CD4-positive, alpha-beta T cell treated with Interleukin-10 for 1 hour (primary cell): ENCODE measurements at regions not wholly inside any gene's neighbourhood (a gene's known extent, or its start where the extent isn't known, plus 50 kb on each side); places are given as distances from the start of the nearest gene placed in this dataset.
"Not testable (repeated sequence)": the region's sequence is repeated elsewhere in the genome, so short reads cannot be mapped to it uniquely, and the experiment has no call there.

ENCODE experiments used
- DNase-seq: peaks from one replicate; pipeline ENCODE4 v3.0.0-alpha.2; 2020

GRCh38 chr7:73170902-73171301, 85.1 kb upstream of the SPDYE9 start:
- DNase-seq = not testable (repeated sequence)

GRCh38 chr7:73170415-73170814, 84.6 kb upstream of the SPDYE9 start:
- not testable (repeated sequence) for DNase-seq

GRCh38 chr7:73166152-73166551, 80.3 kb upstream of the SPDYE9 start:
- DNase-seq = not testable (repeated sequence)

DNA sequence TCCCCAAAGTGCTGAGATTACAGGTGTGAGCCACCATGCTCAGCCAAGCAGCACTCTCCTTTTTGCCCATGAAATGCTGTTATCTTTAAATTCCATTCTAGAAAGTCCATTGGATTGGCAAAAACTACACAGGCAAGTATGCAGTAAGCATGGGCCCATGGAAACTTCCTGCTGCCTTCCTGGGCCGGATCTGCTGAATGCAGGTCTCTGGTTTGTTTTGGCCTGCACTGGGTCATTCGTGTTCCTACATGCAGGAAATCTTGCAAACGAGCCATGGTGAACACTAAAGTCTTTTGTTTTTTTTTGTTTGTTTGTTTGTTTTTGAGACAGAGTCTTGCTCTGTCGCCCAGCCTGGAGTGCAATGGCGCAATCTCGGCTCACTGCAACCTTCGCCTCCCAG, 76.8 kb upstream of the SPDYE9 start:
- not testable (repeated sequence) for DNase-seq

DNA sequence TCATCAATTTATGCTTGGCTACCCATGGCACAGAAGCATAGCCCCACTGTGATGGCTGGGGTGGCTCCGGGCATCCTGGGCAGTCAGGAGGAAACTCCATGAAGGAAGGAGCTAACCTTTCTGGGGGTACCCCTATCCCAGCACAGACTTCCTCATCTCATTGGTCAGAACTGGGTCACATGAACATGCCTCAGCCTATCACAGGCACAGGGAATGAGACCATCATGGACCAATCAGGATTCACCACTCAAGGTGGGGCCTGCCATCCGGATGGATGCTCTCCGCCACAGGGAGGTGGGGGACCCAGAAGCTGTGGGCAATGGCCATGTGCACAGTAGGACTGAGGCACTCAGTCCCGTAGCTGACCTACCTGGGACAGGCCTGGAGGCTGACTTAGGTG, 75.9 kb upstream of the SPDYE9 start:
- DNase-seq = not testable (repeated sequence)

DNA sequence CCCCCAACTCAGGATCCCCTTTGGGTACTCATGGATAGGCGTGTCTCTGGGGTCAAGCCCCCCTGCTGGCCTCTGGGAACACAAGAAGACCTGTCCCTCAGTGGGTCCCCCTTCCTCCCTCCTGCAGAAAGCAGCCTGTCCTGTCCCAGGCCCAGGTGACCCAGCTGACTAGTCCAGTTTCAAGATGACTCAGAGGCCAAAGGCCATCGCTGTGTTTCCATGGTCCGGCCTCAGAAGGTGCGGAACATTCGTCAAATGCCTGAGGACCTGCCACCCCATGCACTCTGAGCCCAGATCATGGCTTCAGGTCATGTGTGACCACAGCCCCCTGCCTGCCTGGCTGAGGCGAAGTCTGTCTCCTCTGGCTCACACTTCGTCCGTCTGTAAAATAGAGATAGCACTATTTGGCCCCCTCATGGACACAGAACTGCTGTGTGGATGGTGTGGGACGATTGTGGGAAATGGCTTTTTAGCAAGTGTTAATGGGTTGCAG, 71.4 kb upstream of the SPDYE9 start:
- not testable (repeated sequence) for DNase-seq

GRCh38 chr7:73156510-73157168, 70.8 kb upstream of the SPDYE9 start:
- DNase-seq = not testable (repeated sequence)

- DNase-seq = peak; percentile 89
Observed at GRCh38 chr7:73154586-73155038, 68.8 kb upstream of the SPDYE9 start.

GRCh38 chr7:73153921-73154585, 68.2 kb upstream of the SPDYE9 start:
- not testable (repeated sequence) for DNase-seq

GRCh38 chr7:73148570-73148969, 62.7 kb upstream of the SPDYE9 start:
- DNase-seq = not testable (repeated sequence)

- DNase-seq = not testable (repeated sequence)
Observed at GRCh38 chr7:73147681-73148080, 61.8 kb upstream of the SPDYE9 start.

GRCh38 chr7:73143993-73144392, 58.2 kb upstream of the SPDYE9 start:
- DNase-seq = not testable (repeated sequence)

DNA sequence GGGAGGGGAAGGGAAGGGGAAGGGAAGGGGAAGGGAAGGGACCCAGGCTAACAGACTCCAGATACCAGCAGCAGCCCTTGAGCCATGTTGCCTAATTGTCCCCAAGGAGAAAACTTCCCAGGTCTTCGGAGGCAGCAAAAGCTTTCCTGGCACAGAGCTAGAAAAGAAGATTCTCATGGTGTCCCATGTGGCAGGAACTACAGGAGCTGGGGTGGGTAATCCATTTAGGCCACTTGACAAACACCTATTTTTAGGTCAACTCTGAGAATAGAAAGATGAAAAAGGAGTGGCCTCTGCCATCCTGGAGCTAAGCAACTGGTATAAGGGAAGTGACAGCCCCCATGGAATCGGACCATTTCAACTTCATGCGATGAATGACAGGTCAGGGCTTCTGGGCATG, 52.1 kb upstream of the SPDYE9 start:
- not testable (repeated sequence) for DNase-seq
